ENCODE measurements at regions not wholly inside any gene's neighbourhood (a gene's known extent, or its start where the extent isn't known, plus 50 kb on each side); places are given as distances from the start of the nearest gene placed in this dataset.

- no peak for TF ChIP-seq RAD21 (IDR thresholded peaks at IDR 0.05; ENCODE audit: low read depth)
- no peak for TF ChIP-seq CREB1 (IDR thresholded peaks at IDR 0.05; ENCODE audit: low read depth)
- no peak for TF ChIP-seq REST (IDR thresholded peaks at IDR 0.05; ENCODE audit: low read depth)
- TF ChIP-seq EP300 (IDR thresholded peaks at IDR 0.05; ENCODE audit: borderline replicate concordance), result no peak
- no peak for TF ChIP-seq YY1 (IDR thresholded peaks at IDR 0.05; ENCODE audit: low read depth)
- TF ChIP-seq FOXM1 (IDR thresholded peaks at IDR 0.05; ENCODE audit: borderline replicate concordance, low read depth), result no peak
- no peak for TF ChIP-seq USF1 (IDR thresholded peaks at IDR 0.05)
- TF ChIP-seq ZBTB7A (IDR thresholded peaks at IDR 0.05; ENCODE audit: low read depth), result no peak
- TF ChIP-seq TAF1 (IDR thresholded peaks at IDR 0.05; ENCODE audit: low read depth), result no peak
- no peak for TF ChIP-seq CEBPB (IDR thresholded peaks at IDR 0.05)
Measured at GRCh38 chr10:9381733-9382532, 1327.4 kb downstream of the GATA3 start.
